DMS114 treated with DMSO at 0.1 percent for 48 hours (cell line): ENCODE measurements at regions not wholly inside any gene's neighbourhood (a gene's known extent, or its start where the extent isn't known, plus 50 kb on each side); places are given as distances from the start of the nearest gene placed in this dataset.

ENCODE experiments used
- DNase-seq: peaks from one replicate; lab custom pipeline; 2025; ENCODE audit not compliant: unreplicated experiment; lab: John Stamatoyannopoulos, UW

- DNase-seq, result no peak
These were observed 202.4 kb upstream of the OSR1 start for GRCh38 chr2:19560785-19561184.

- DNase-seq, result no peak
These were observed 201.3 kb upstream of the OSR1 start for GRCh38 chr2:19559596-19560240.

GRCh38 chr2:19556648-19557047, 198.2 kb upstream of the OSR1 start:
- no peak for DNase-seq

- no peak for DNase-seq
These were observed 196.1 kb upstream of the OSR1 start for GRCh38 chr2:19554520-19554919.

- DNase-seq, result no peak
These were observed 193.8 kb upstream of the OSR1 start for GRCh38 chr2:19552270-19552669.

- DNase-seq, result no peak
These were observed 192.3 kb upstream of the OSR1 start for GRCh38 chr2:19550750-19551149.

- DNase-seq, result no peak
These were observed 191.4 kb upstream of the OSR1 start for GRCh38 chr2:19549821-19550220.

- no peak for DNase-seq
These were observed 189.7 kb upstream of the OSR1 start for GRCh38 chr2:19548116-19548515.

GRCh38 chr2:19547321-19547720, 188.9 kb upstream of the OSR1 start:
- DNase-seq, result no peak

GRCh38 chr2:19545507-19545906, 187.1 kb upstream of the OSR1 start:
- no peak for DNase-seq

GRCh38 chr2:19543663-19544383, 185.4 kb upstream of the OSR1 start:
- no peak for DNase-seq

- DNase-seq, result no peak
These were observed 184.6 kb upstream of the OSR1 start for GRCh38 chr2:19542796-19543662.

- DNase-seq, result no peak
These were observed 183.5 kb upstream of the OSR1 start for GRCh38 chr2:19541884-19542283.

GRCh38 chr2:19540739-19541525, 182.5 kb upstream of the OSR1 start:
- no peak for DNase-seq

GRCh38 chr2:19538411-19538963, 180.1 kb upstream of the OSR1 start:
- DNase-seq, result no peak

- DNase-seq, result no peak
These were observed 177.7 kb upstream of the OSR1 start for GRCh38 chr2:19536136-19536535.

- DNase-seq, result no peak
These were observed 174.2 kb upstream of the OSR1 start for GRCh38 chr2:19532547-19533196.

GRCh38 chr2:19529677-19530076, 171.3 kb upstream of the OSR1 start:
- no peak for DNase-seq

GRCh38 chr2:19527771-19528170, 169.3 kb upstream of the OSR1 start:
- no peak for DNase-seq

- DNase-seq, result no peak
These were observed 166.9 kb upstream of the OSR1 start for GRCh38 chr2:19525313-19525712.
